K562 (cell line): ENCODE measurements at regions not wholly inside any gene's neighbourhood (a gene's known extent, or its start where the extent isn't known, plus 50 kb on each side); places are given as distances from the start of the nearest gene placed in this dataset.

ENCODE experiments used
- ADNP ChIP-seq: fragments of 200-800 bp; sonication (Bioruptor generic); IDR thresholded peaks from 2 replicates; pipeline ENCODE4 v1.6.1; 2016; ENCODE audit warnings: missing genetic modification characterization, missing compliant biosample characterization
- CHD1 ChIP-seq: fragments of 200-600 bp; sonication (generic); IDR thresholded peaks from one replicate; pipeline ENCODE4 v1.6.1; 2012; ENCODE audit warnings: mild to moderate bottlenecking, moderate library complexity, low read length, inconsistent platforms
- ELF1 ChIP-seq: fragments of 200-800 bp; sonication (Bioruptor generic); IDR thresholded peaks from 2 replicates; pipeline ENCODE4 v1.6.1; 2016; ENCODE audit warnings: missing genetic modification characterization, missing compliant biosample characterization
- HMGN3 ChIP-seq: IDR thresholded peaks from 2 replicates; pipeline ENCODE4 v1.6.1; 2011; ENCODE audit warnings: borderline replicate concordance, low read depth, mild to moderate bottlenecking, mixed read lengths, low read length; ENCODE audit not compliant: insufficient read length; ENCODE audit errors: extremely low read depth
- HNRNPLL ChIP-seq: fragments of 200-400 bp; formaldehyde crosslinking; IDR thresholded peaks from 2 replicates; pipeline ENCODE4 v1.6.1; 2017; ENCODE audit warnings: low read length, low read depth, mild to moderate bottlenecking; ENCODE audit not compliant: poor library complexity, severe bottlenecking
- MEIS2 ChIP-seq: fragments of 450-650 bp; IDR thresholded peaks from 2 replicates; pipeline ENCODE4 v1.6.1; 2014; ENCODE audit warnings: mild to moderate bottlenecking; ENCODE audit not compliant: partially characterized antibody
- TF ChIP-seq, protein P1 (sequence below): sonication (generic); formaldehyde crosslinking; IDR thresholded peaks from 2 replicates; pipeline ENCODE4 v1.8.0; 2022; ENCODE audit warnings: missing genetic modification reagents, mild to moderate bottlenecking, borderline replicate concordance
- TF ChIP-seq, protein P2 (sequence below): sonication (generic); formaldehyde crosslinking; IDR thresholded peaks from 2 replicates; pipeline ENCODE4 v1.8.0; 2023; ENCODE audit warnings: missing genetic modification reagents, mild to moderate bottlenecking, borderline replicate concordance
- TF ChIP-seq, protein P3 (sequence below), 2 experiments: fragments of 200-800 bp in 1 of 2; sonication (Bioruptor generic) in 1 of 2; sonication (generic) in 1 of 2; formaldehyde crosslinking in 1 of 2; IDR thresholded peaks in 1 of 2; conservative IDR thresholded peaks in 1 of 2; 2 replicates each; pipeline versions ENCODE4 v1.5.0 to v1.6.1; 2016 to 2020; ENCODE audit warnings: missing compliant biosample characterization in 1 of 2, missing genetic modification characterization in 1 of 2, missing genetic modification reagents in 1 of 2
- TF ChIP-seq, protein P4 (sequence below): fragments of 250-450 bp; sonication (Bioruptor Pico); IDR thresholded peaks from 2 replicates; pipeline ENCODE4 v1.8.0; 2022; ENCODE audit warnings: inconsistent platforms, mild to moderate bottlenecking, moderate library complexity, borderline replicate concordance

- TF ChIP-seq MEIS2 (no peak), ADNP (tag) (no peak), CHD1 (no peak), HNRNPLL (no peak), HMGN3 (no peak), ELF1 (tag) (no peak)
- TF ChIP-seq, protein P1, sequence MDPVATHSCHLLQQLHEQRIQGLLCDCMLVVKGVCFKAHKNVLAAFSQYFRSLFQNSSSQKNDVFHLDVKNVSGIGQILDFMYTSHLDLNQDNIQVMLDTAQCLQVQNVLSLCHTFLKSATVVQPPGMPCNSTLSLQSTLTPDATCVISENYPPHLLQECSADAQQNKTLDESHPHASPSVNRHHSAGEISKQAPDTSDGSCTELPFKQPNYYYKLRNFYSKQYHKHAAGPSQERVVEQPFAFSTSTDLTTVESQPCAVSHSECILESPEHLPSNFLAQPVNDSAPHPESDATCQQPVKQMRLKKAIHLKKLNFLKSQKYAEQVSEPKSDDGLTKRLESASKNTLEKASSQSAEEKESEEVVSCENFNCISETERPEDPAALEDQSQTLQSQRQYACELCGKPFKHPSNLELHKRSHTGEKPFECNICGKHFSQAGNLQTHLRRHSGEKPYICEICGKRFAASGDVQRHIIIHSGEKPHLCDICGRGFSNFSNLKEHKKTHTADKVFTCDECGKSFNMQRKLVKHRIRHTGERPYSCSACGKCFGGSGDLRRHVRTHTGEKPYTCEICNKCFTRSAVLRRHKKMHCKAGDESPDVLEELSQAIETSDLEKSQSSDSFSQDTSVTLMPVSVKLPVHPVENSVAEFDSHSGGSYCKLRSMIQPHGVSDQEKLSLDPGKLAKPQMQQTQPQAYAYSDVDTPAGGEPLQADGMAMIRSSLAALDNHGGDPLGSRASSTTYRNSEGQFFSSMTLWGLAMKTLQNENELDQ (CRISPR knock-in tag), result no peak
- TF ChIP-seq, protein P2, sequence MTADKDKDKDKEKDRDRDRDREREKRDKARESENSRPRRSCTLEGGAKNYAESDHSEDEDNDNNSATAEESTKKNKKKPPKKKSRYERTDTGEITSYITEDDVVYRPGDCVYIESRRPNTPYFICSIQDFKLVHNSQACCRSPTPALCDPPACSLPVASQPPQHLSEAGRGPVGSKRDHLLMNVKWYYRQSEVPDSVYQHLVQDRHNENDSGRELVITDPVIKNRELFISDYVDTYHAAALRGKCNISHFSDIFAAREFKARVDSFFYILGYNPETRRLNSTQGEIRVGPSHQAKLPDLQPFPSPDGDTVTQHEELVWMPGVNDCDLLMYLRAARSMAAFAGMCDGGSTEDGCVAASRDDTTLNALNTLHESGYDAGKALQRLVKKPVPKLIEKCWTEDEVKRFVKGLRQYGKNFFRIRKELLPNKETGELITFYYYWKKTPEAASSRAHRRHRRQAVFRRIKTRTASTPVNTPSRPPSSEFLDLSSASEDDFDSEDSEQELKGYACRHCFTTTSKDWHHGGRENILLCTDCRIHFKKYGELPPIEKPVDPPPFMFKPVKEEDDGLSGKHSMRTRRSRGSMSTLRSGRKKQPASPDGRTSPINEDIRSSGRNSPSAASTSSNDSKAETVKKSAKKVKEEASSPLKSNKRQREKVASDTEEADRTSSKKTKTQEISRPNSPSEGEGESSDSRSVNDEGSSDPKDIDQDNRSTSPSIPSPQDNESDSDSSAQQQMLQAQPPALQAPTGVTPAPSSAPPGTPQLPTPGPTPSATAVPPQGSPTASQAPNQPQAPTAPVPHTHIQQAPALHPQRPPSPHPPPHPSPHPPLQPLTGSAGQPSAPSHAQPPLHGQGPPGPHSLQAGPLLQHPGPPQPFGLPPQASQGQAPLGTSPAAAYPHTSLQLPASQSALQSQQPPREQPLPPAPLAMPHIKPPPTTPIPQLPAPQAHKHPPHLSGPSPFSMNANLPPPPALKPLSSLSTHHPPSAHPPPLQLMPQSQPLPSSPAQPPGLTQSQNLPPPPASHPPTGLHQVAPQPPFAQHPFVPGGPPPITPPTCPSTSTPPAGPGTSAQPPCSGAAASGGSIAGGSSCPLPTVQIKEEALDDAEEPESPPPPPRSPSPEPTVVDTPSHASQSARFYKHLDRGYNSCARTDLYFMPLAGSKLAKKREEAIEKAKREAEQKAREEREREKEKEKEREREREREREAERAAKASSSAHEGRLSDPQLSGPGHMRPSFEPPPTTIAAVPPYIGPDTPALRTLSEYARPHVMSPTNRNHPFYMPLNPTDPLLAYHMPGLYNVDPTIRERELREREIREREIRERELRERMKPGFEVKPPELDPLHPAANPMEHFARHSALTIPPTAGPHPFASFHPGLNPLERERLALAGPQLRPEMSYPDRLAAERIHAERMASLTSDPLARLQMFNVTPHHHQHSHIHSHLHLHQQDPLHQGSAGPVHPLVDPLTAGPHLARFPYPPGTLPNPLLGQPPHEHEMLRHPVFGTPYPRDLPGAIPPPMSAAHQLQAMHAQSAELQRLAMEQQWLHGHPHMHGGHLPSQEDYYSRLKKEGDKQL (CRISPR knock-in tag), result no peak
- TF ChIP-seq, protein P3, sequence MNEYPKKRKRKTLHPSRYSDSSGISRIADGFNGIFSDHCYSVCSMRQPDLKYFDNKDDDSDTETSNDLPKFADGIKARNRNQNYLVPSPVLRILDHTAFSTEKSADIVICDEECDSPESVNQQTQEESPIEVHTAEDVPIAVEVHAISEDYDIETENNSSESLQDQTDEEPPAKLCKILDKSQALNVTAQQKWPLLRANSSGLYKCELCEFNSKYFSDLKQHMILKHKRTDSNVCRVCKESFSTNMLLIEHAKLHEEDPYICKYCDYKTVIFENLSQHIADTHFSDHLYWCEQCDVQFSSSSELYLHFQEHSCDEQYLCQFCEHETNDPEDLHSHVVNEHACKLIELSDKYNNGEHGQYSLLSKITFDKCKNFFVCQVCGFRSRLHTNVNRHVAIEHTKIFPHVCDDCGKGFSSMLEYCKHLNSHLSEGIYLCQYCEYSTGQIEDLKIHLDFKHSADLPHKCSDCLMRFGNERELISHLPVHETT (CRISPR knock-in tag; conservative IDR thresholded peaks at IDR 0.05 in 1 of 2, IDR thresholded peaks at IDR 0.05 in 1 of 2), result no peak
- TF ChIP-seq, protein P4, sequence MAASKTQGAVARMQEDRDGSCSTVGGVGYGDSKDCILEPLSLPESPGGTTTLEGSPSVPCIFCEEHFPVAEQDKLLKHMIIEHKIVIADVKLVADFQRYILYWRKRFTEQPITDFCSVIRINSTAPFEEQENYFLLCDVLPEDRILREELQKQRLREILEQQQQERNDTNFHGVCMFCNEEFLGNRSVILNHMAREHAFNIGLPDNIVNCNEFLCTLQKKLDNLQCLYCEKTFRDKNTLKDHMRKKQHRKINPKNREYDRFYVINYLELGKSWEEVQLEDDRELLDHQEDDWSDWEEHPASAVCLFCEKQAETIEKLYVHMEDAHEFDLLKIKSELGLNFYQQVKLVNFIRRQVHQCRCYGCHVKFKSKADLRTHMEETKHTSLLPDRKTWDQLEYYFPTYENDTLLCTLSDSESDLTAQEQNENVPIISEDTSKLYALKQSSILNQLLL, result no peak
Observed at GRCh38 chr16:64171632-64172031, 950.2 kb downstream of the CDH11 start (continued).
